ENCODE measurements at regions not wholly inside any gene's neighbourhood (a gene's known extent, or its start where the extent isn't known, plus 50 kb on each side); places are given as distances from the start of the nearest gene placed in this dataset.

DNA sequence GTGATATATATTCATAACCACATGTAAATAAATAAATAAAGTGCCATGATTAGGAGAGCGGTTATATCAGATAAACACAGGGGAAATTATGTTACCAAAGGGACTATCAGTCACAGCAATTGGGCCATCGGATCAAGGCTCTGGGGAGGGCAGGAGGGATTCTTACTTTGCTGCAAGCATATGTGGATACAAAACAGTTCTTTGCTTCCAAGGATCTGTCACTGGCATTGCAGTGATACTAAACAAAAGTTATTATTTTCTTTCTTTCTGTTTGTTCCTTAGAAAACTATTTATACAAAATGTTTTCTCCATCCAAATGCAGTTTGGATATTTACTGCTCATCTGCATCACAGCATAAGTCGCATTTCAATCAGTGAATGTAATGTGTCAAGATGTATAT, 188.4 kb upstream of the MGMT start:
- no peak overlapping the region for H3K4ac ChIP-seq (ENCODE audit: low read depth in 1 of 2, low read length in 2 of 2)
- H3K18ac ChIP-seq (ENCODE audit: low read depth in 1 of 2, low read length in 2 of 2) = no peak overlapping the region
- no peak for DNase-seq
- no peak overlapping the region for H4K91ac ChIP-seq (ENCODE audit: low read length)
- H4K8ac ChIP-seq (ENCODE audit: low read length) = no peak overlapping the region
- H3K9ac ChIP-seq (ENCODE audit: low read length) = no peak overlapping the region
- H3K27me3 ChIP-seq (ENCODE audit: control insufficient read depth in 1 of 2, insufficient read depth in 1 of 2, low read length in 2 of 2) = peaks cover 0 to 15% of the 10 kb centered on the region in 2 experiments
- no peak overlapping the region for H2BK120ac ChIP-seq (ENCODE audit: low read depth, low read length)
- no peak overlapping the region for H2BK12ac ChIP-seq (ENCODE audit: low read length in 2 of 2)
- no peaks in the 10 kb centered on the region for H3K4me1 ChIP-seq (ENCODE audit: control insufficient read depth, insufficient read depth, low read depth, low read length)
- peaks cover 4% of the 10 kb centered on the region for H3K9me3 ChIP-seq (ENCODE audit: control insufficient read depth, low read length)
- H2AFZ ChIP-seq (ENCODE audit: low read depth, low read length) = no peak overlapping the region
- H2BK5ac ChIP-seq (ENCODE audit: low read depth, low read length, poor library complexity, severe bottlenecking) = no peak overlapping the region
- WGBS = 93% methylated on average over 3 of the region's 3 CpGs
- no peak overlapping the region for H3K23ac ChIP-seq (ENCODE audit: low read length in 2 of 2)
- H3K27ac ChIP-seq (ENCODE audit: low read length, poor library complexity, severe bottlenecking) = no peak overlapping the region
- no peak overlapping the region for H2BK15ac ChIP-seq (ENCODE audit: low read depth, poor library complexity, severe bottlenecking)
- H3K36me3 ChIP-seq (ENCODE audit: control insufficient read depth in 1 of 2, insufficient read depth in 2 of 2, low read depth in 1 of 2, low read length in 2 of 2) = no peaks in the 10 kb centered on the region
- H3K14ac ChIP-seq (ENCODE audit: low read length in 2 of 2) = no peak overlapping the region
- no peak overlapping the region for H2AK5ac ChIP-seq (ENCODE audit: low read length, severe bottlenecking)
- no peak overlapping the region for H3K4me3 ChIP-seq (ENCODE audit: insufficient read depth in 1 of 2, low read depth in 1 of 2, low read length in 2 of 2)
- no peaks in the 10 kb centered on the region for H3K79me1 ChIP-seq (replicated peaks; ENCODE audit: low read length, poor library complexity, severe bottlenecking)
- H3K4me2 ChIP-seq (ENCODE audit: low read length, poor library complexity, severe bottlenecking) = no peak overlapping the region

DNA sequence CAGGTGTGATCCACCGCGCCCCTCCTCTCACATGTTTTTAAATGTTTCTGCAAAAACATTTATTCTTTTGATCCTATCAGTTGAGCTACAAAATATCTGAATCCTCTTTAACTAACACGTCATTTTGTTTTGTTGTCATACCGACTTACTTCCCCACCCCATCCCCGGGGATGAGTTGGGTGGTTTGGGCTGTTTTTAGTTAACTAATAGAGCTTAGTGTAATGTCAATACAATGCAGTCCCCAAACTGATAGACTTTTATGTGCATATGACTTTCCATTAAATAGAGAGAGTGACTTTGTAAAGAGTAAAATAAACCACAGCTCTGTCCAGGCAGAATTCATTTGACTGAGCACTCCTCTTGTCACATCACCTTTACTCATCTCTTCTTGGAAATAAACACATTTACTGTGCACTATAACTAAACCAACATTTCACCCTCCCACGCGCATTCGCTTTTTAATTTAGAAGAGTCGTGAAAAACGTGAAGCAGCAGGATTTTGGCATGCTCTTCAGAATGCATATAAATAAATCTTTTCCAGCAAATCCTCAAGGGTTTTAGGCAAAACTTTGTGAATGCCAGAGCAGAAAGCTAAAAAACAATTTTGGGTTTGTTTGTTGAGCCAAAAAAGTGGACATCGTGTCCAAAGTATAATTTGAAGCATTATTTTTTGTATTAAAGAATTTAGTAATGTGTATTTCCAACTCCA, 187.4 kb upstream of the MGMT start:
- DNase-seq = no peak
- H3K27me3 ChIP-seq (ENCODE audit: control insufficient read depth in 1 of 2, insufficient read depth in 1 of 2, low read length in 2 of 2) = peaks cover 0 to 15% of the 10 kb centered on the region in 2 experiments
- H2AFZ ChIP-seq (ENCODE audit: low read depth, low read length) = no peak overlapping the region
- no peak overlapping the region for H2BK12ac ChIP-seq (ENCODE audit: low read length in 2 of 2)
- WGBS = 93% methylated on average over 7 of the region's 11 CpGs
- no peak overlapping the region for H2BK120ac ChIP-seq (ENCODE audit: low read depth, low read length)
- H2BK15ac ChIP-seq (ENCODE audit: low read depth, poor library complexity, severe bottlenecking) = no peak overlapping the region
- H3K18ac ChIP-seq (ENCODE audit: low read depth in 1 of 2, low read length in 2 of 2) = no peak overlapping the region
- no peak overlapping the region for H4K8ac ChIP-seq (ENCODE audit: low read length)
- no peaks in the 10 kb centered on the region for H3K79me1 ChIP-seq (replicated peaks; ENCODE audit: low read length, poor library complexity, severe bottlenecking)
- no peak overlapping the region for H3K4me3 ChIP-seq (ENCODE audit: insufficient read depth in 1 of 2, low read depth in 1 of 2, low read length in 2 of 2)
- H2AK5ac ChIP-seq (ENCODE audit: low read length, severe bottlenecking) = no peak overlapping the region
- no peak overlapping the region for H3K4ac ChIP-seq (ENCODE audit: low read depth in 1 of 2, low read length in 2 of 2)
- peaks cover 4% of the 10 kb centered on the region for H3K9me3 ChIP-seq (ENCODE audit: control insufficient read depth, low read length)
- no peak overlapping the region for H3K14ac ChIP-seq (ENCODE audit: low read length in 2 of 2)
- H3K4me2 ChIP-seq (ENCODE audit: low read length, poor library complexity, severe bottlenecking) = no peak overlapping the region
- no peak overlapping the region for H2BK5ac ChIP-seq (ENCODE audit: low read depth, low read length, poor library complexity, severe bottlenecking)
- no peaks in the 10 kb centered on the region for H3K4me1 ChIP-seq (ENCODE audit: control insufficient read depth, insufficient read depth, low read depth, low read length)
- H3K36me3 ChIP-seq (ENCODE audit: control insufficient read depth in 1 of 2, insufficient read depth in 2 of 2, low read depth in 1 of 2, low read length in 2 of 2) = no peaks in the 10 kb centered on the region
- no peak overlapping the region for H3K9ac ChIP-seq (ENCODE audit: low read length)
- H3K27ac ChIP-seq (ENCODE audit: low read length, poor library complexity, severe bottlenecking) = no peak overlapping the region
- H4K91ac ChIP-seq (ENCODE audit: low read length) = no peak overlapping the region
- no peak overlapping the region for H3K23ac ChIP-seq (ENCODE audit: low read length in 2 of 2)

DNA sequence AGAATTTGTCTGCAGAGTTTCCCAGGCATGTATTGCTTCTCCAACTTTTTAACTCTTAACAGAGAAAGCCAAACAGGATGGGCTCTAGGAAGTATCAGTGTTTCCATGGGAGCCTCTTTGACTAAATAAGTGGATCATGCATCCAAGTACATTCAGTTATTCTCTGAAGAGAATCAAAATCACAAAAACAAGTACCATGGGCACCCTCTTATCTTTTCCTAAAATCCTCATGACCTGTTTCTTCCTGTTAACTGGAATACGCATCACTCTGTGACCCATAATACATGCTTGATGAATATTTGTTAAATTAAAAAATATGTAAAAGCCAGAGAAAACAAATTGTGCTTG, 186.9 kb upstream of the MGMT start:
- H2BK120ac ChIP-seq (ENCODE audit: low read depth, low read length) = no peak overlapping the region
- H3K9ac ChIP-seq (ENCODE audit: low read length) = no peak overlapping the region
- H3K9me3 ChIP-seq (ENCODE audit: control insufficient read depth, low read length) = peaks cover 4% of the 10 kb centered on the region
- no peak overlapping the region for H3K18ac ChIP-seq (ENCODE audit: low read depth in 1 of 2, low read length in 2 of 2)
- no peak overlapping the region for H3K4me3 ChIP-seq (ENCODE audit: insufficient read depth in 1 of 2, low read depth in 1 of 2, low read length in 2 of 2)
- no peak overlapping the region for H3K14ac ChIP-seq (ENCODE audit: low read length in 2 of 2)
- H3K27ac ChIP-seq (ENCODE audit: low read length, poor library complexity, severe bottlenecking) = no peak overlapping the region
- H4K8ac ChIP-seq (ENCODE audit: low read length) = no peak overlapping the region
- no peak overlapping the region for H3K4me2 ChIP-seq (ENCODE audit: low read length, poor library complexity, severe bottlenecking)
- no peak overlapping the region for H2BK12ac ChIP-seq (ENCODE audit: low read length in 2 of 2)
- H3K4me1 ChIP-seq (ENCODE audit: control insufficient read depth, insufficient read depth, low read depth, low read length) = no peaks in the 10 kb centered on the region
- no peak overlapping the region for H3K4ac ChIP-seq (ENCODE audit: low read depth in 1 of 2, low read length in 2 of 2)
- no CpG with 5 or more reads among the region's 1 CpG for WGBS
- H3K79me1 ChIP-seq (replicated peaks; ENCODE audit: low read length, poor library complexity, severe bottlenecking) = no peaks in the 10 kb centered on the region
- H2BK5ac ChIP-seq (ENCODE audit: low read depth, low read length, poor library complexity, severe bottlenecking) = no peak overlapping the region
- H3K36me3 ChIP-seq (ENCODE audit: control insufficient read depth in 1 of 2, insufficient read depth in 2 of 2, low read depth in 1 of 2, low read length in 2 of 2) = no peaks in the 10 kb centered on the region
- DNase-seq = no peak
- H2AFZ ChIP-seq (ENCODE audit: low read depth, low read length) = no peak overlapping the region
- no peak overlapping the region for H2BK15ac ChIP-seq (ENCODE audit: low read depth, poor library complexity, severe bottlenecking)
- no peak overlapping the region for H3K23ac ChIP-seq (ENCODE audit: low read length in 2 of 2)
- H4K91ac ChIP-seq (ENCODE audit: low read length) = no peak overlapping the region
- peaks cover 0 to 15% of the 10 kb centered on the region in 2 experiments for H3K27me3 ChIP-seq (ENCODE audit: control insufficient read depth in 1 of 2, insufficient read depth in 1 of 2, low read length in 2 of 2)
- no peak overlapping the region for H2AK5ac ChIP-seq (ENCODE audit: low read length, severe bottlenecking)

DNA sequence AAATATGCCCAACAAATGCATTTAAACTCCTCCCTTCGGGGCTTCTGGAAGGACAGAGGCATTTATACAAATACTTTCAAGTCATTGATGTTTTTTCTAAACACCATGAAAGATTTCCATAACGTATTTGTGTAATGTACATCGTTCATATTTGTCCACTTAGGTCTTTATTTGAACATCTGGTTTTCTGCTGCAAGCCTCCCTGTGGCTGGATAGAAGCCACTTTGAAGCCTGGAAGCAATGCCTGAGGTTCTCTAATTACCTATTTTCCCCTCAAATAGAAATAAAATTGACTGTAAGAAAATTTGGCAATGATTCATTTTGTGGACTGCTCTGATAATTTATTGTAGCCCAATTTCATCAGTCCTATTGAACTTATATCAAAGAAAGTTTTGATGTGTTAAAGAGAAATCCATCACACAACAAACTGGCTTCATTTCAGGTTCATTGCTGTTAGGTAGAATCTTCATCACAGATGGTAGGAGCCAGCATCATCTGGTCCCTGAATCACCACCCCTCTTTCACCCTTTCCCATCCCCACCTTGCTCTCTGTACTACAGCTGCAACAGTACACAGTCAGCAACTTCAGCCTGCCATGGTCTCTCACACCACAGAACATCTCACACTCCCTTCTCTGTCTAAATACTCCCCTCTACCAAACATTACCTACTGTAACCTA, 186.0 kb upstream of the MGMT start:
- no peak overlapping the region for H3K4me2 ChIP-seq (ENCODE audit: low read length, poor library complexity, severe bottlenecking)
- no peaks in the 10 kb centered on the region for H3K4me1 ChIP-seq (ENCODE audit: control insufficient read depth, insufficient read depth, low read depth, low read length)
- H2AFZ ChIP-seq (ENCODE audit: low read depth, low read length) = no peak overlapping the region
- no peak overlapping the region for H4K8ac ChIP-seq (ENCODE audit: low read length)
- no peak overlapping the region for H2BK12ac ChIP-seq (ENCODE audit: low read length in 2 of 2)
- H2BK15ac ChIP-seq (ENCODE audit: low read depth, poor library complexity, severe bottlenecking) = no peak overlapping the region
- H3K14ac ChIP-seq (ENCODE audit: low read length in 2 of 2) = peak overlapping the region in 1 of 2 experiments; percentile 84
- H3K27ac ChIP-seq (ENCODE audit: low read length, poor library complexity, severe bottlenecking) = no peak overlapping the region
- no peak overlapping the region for H3K4ac ChIP-seq (ENCODE audit: low read depth in 1 of 2, low read length in 2 of 2)
- H3K4me3 ChIP-seq (ENCODE audit: insufficient read depth in 1 of 2, low read depth in 1 of 2, low read length in 2 of 2) = no peak overlapping the region
- no peak overlapping the region for H2BK120ac ChIP-seq (ENCODE audit: low read depth, low read length)
- peak overlapping the region in 1 of 2 experiments; percentile 40 for H3K18ac ChIP-seq (ENCODE audit: low read depth in 1 of 2, low read length in 2 of 2)
- no peak overlapping the region for H4K91ac ChIP-seq (ENCODE audit: low read length)
- no peak for DNase-seq
- H3K27me3 ChIP-seq (ENCODE audit: control insufficient read depth in 1 of 2, insufficient read depth in 1 of 2, low read length in 2 of 2) = peaks cover 0 to 15% of the 10 kb centered on the region in 2 experiments
- H2AK5ac ChIP-seq (ENCODE audit: low read length, severe bottlenecking) = no peak overlapping the region
- H3K9ac ChIP-seq (ENCODE audit: low read length) = no peak overlapping the region
- H2BK5ac ChIP-seq (ENCODE audit: low read depth, low read length, poor library complexity, severe bottlenecking) = no peak overlapping the region
- 89% methylated on average over 3 of the region's 3 CpGs for WGBS
- H3K23ac ChIP-seq (ENCODE audit: low read length in 2 of 2) = no peak overlapping the region
- peaks cover 4% of the 10 kb centered on the region for H3K9me3 ChIP-seq (ENCODE audit: control insufficient read depth, low read length)
- H3K79me1 ChIP-seq (replicated peaks; ENCODE audit: low read length, poor library complexity, severe bottlenecking) = no peaks in the 10 kb centered on the region
- no peaks in the 10 kb centered on the region for H3K36me3 ChIP-seq (ENCODE audit: control insufficient read depth in 1 of 2, insufficient read depth in 2 of 2, low read depth in 1 of 2, low read length in 2 of 2)

Data from mesenchymal stem cell (in vitro differentiated cells and primary cell).